ENCODE measurements at regions not wholly inside any gene's neighbourhood (a gene's known extent, or its start where the extent isn't known, plus 50 kb on each side); places are given as distances from the start of the nearest gene placed in this dataset.

GRCh38 chr5:29568028-29568427, 1625.5 kb upstream of the CDH6 start:
- Histone ChIP-seq H3K4me1 (replicated peaks) (no peaks in the 10 kb centered on the region), H3K4me3 (no peak overlapping the region), H3K27ac (no peak overlapping the region), H3K36me3 (no peaks in the 10 kb centered on the region), H3K27me3 (replicated peaks; ENCODE audit: insufficient read depth) (no peaks in the 10 kb centered on the region), H3K9me3 (no peaks in the 10 kb centered on the region)
- WGBS = 82% methylated on average over 2 of the region's 2 CpGs
- DNase-seq (ENCODE audit: low spot score) = no peak
- TF ChIP-seq POLR2A (IDR thresholded peaks at IDR 0.05) (no peak), POLR2AphosphoS5 (IDR thresholded peaks at IDR 0.05) (no peak)
- TF ChIP-seq, protein P1, sequence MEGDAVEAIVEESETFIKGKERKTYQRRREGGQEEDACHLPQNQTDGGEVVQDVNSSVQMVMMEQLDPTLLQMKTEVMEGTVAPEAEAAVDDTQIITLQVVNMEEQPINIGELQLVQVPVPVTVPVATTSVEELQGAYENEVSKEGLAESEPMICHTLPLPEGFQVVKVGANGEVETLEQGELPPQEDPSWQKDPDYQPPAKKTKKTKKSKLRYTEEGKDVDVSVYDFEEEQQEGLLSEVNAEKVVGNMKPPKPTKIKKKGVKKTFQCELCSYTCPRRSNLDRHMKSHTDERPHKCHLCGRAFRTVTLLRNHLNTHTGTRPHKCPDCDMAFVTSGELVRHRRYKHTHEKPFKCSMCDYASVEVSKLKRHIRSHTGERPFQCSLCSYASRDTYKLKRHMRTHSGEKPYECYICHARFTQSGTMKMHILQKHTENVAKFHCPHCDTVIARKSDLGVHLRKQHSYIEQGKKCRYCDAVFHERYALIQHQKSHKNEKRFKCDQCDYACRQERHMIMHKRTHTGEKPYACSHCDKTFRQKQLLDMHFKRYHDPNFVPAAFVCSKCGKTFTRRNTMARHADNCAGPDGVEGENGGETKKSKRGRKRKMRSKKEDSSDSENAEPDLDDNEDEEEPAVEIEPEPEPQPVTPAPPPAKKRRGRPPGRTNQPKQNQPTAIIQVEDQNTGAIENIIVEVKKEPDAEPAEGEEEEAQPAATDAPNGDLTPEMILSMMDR (IDR thresholded peaks at IDR 0.05) = no peak
- intact Hi-C loops (cut with DNase I) = no loop called here

GRCh38 chr5:29561564-29561963, 1631.9 kb upstream of the CDH6 start:
- intact Hi-C loops (cut with DNase I) = no loop called here
- no peaks in the 10 kb centered on the region for H3K36me3 ChIP-seq
- TF ChIP-seq POLR2AphosphoS5 (IDR thresholded peaks at IDR 0.05) (no peak), POLR2A (IDR thresholded peaks at IDR 0.05) (no peak)
- TF ChIP-seq, protein P1 (IDR thresholded peaks at IDR 0.05) = no peak
- H3K27me3 ChIP-seq (replicated peaks; ENCODE audit: insufficient read depth) = no peaks in the 10 kb centered on the region
- H3K4me1 ChIP-seq (replicated peaks) = no peaks in the 10 kb centered on the region
- no peak for DNase-seq (ENCODE audit: low spot score)
- WGBS = 73% methylated on average over 4 of the region's 4 CpGs
- H3K27ac ChIP-seq = no peak overlapping the region
- no peaks in the 10 kb centered on the region for H3K9me3 ChIP-seq
- H3K4me3 ChIP-seq = no peak overlapping the region

DNA sequence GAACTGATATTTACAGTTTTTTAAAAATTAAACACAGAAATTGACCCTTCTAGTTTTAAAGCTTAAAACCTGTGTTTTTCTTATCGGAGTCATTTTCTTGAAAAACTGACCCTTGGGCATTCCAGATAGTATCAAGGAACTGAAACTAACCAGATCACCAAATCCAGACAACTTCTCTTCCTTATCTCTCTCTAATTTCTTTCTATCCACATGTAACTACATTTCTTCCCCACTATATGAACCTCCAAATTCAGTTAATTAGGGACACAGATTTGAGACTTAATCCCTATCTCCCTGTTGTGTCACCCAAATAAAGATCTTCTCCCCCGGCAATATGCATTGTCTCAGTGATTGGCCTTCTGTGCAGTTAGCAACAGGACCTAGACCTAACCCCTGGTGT, 1643.0 kb upstream of the CDH6 start:
- DNase-seq (ENCODE audit: low spot score) = no peak
- no peaks in the 10 kb centered on the region for H3K27me3 ChIP-seq (replicated peaks; ENCODE audit: insufficient read depth)
- no peak overlapping the region for H3K4me3 ChIP-seq
- intact Hi-C loops (cut with DNase I) = no loop called here
- TF ChIP-seq POLR2A (IDR thresholded peaks at IDR 0.05) (no peak), POLR2AphosphoS5 (IDR thresholded peaks at IDR 0.05) (no peak)
- TF ChIP-seq, protein P1 (IDR thresholded peaks at IDR 0.05) = no peak
- no peaks in the 10 kb centered on the region for H3K4me1 ChIP-seq (replicated peaks)
- no peak overlapping the region for H3K27ac ChIP-seq
- no peaks in the 10 kb centered on the region for H3K36me3 ChIP-seq
- H3K9me3 ChIP-seq = no peaks in the 10 kb centered on the region
- WGBS = 75% methylated on average over 2 of the region's 2 CpGs

GRCh38 chr5:29548262-29548661, 1645.2 kb upstream of the CDH6 start:
- DNase-seq (ENCODE audit: low spot score) = no peak
- Histone ChIP-seq H3K36me3 (no peaks in the 10 kb centered on the region), H3K4me3 (no peak overlapping the region), H3K27me3 (replicated peaks; ENCODE audit: insufficient read depth) (no peaks in the 10 kb centered on the region), H3K4me1 (replicated peaks) (no peaks in the 10 kb centered on the region), H3K27ac (no peak overlapping the region), H3K9me3 (no peaks in the 10 kb centered on the region)
- TF ChIP-seq, protein P1 (IDR thresholded peaks at IDR 0.05) = no peak
- TF ChIP-seq POLR2A (IDR thresholded peaks at IDR 0.05) (no peak), POLR2AphosphoS5 (IDR thresholded peaks at IDR 0.05) (no peak)
- 89% methylated on average over 7 of the region's 7 CpGs for WGBS
- intact Hi-C loops (cut with DNase I) = no loop called here

DNA sequence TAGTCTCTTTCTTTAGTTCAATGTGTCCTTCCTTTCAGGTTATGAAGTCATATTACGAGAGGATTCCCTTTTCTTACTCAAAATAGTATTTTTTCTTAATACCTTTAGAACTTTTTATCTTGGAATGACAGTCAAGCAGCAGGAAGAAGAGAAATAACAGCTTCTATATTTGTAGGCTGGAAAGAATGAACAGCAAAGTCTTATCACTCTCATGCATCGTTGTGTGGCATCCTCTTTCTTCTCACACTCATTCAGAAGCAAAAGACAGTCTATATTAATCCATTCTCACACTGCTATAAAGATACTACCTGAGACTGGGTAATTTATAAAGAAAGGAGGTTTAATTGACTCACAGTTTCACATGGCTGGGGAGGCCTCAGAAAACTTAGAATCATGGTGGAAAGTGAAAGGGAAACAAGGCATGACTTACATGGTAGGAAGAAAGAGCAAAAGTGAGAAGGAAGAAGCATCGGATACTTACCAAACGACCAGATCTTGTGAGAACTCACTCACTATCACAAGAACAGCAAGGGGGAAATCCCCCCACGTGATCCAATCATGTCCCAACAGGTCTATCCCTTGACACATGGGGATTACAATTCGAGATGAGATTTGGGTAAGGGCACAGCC, 1646.1 kb upstream of the CDH6 start:
- H3K36me3 ChIP-seq = no peaks in the 10 kb centered on the region
- H3K4me1 ChIP-seq (replicated peaks) = no peaks in the 10 kb centered on the region
- no peak overlapping the region for H3K4me3 ChIP-seq
- no peak overlapping the region for H3K27ac ChIP-seq
- intact Hi-C loops (cut with DNase I) = no loop called here
- H3K9me3 ChIP-seq = no peaks in the 10 kb centered on the region
- no peaks in the 10 kb centered on the region for H3K27me3 ChIP-seq (replicated peaks; ENCODE audit: insufficient read depth)
- DNase-seq (ENCODE audit: low spot score) = no peak
- 60% methylated on average over 6 of the region's 6 CpGs for WGBS
- no peak for TF ChIP-seq POLR2AphosphoS5 (IDR thresholded peaks at IDR 0.05)
- TF ChIP-seq POLR2A (IDR thresholded peaks at IDR 0.05) = no peak
- TF ChIP-seq, protein P1 (IDR thresholded peaks at IDR 0.05) = no peak

Data from prostate gland (tissue), 2 donors.